Left lung (tissue), 4 donors: ENCODE measurements at regions not wholly inside any gene's neighbourhood (a gene's known extent, or its start where the extent isn't known, plus 50 kb on each side); places are given as distances from the start of the nearest gene placed in this dataset.

Experiments
- ATAC-seq: fragments of 200-7000 bp; cut with Tn5 transposase; one replicate; pipeline ENCODE4 v1.9.1; 2020; ENCODE audit warnings: moderate library complexity
- DNase-seq, 4 donors: peaks; one replicate each; pipeline ENCODE4 v3.0.0-alpha.2; 2013 to 2020
- H3K27ac ChIP-seq, 2 donors: fragments of 200-600 bp; sonication (generic) in 1 of 2; one replicate each; pipeline versions ENCODE4 v1.5.0 to v1.8.0; 2020 to 2021
- H3K27me3 ChIP-seq, 2 donors: fragments of 200-600 bp; sonication (generic) in 1 of 2; one replicate each; pipeline versions ENCODE4 v1.5.0 to v1.8.0; 2020 to 2021
- H3K36me3 ChIP-seq, 2 donors: fragments of 200-600 bp; sonication (generic) in 1 of 2; one replicate each; pipeline versions ENCODE4 v1.5.0 to v1.8.0; 2020 to 2021
- H3K4me1 ChIP-seq, 2 donors: fragments of 200-600 bp; one replicate each; pipeline ENCODE4 v1.8.0; 2021
- H3K4me3 ChIP-seq, 2 donors: fragments of 200-600 bp; sonication (generic) in 1 of 2; one replicate each; pipeline versions ENCODE4 v1.5.0 to v1.8.0; 2020 to 2021; ENCODE audit warnings: mild to moderate bottlenecking in 1 of 2
- H3K9me3 ChIP-seq, 2 donors: fragments of 200-600 bp; sonication (generic) in 1 of 2; one replicate each; pipeline versions ENCODE4 v1.5.0 to v1.8.0; 2020 to 2021
- CTCF ChIP-seq, 2 donors: fragments of 200-600 bp; sonication (generic) in 1 of 2; IDR thresholded peaks; one replicate each; pipeline versions ENCODE4 v1.5.0 to v1.8.0; 2021; ENCODE audit warnings: antibody characterized with exemption in 2 of 2
- intact Hi-C, 2 donors: fragments of 100-400 bp; cut with DNase I; formaldehyde crosslinking; loops; one replicate each; pipeline versions ENCODE4 v1.11.2 to v1.14.2; 2022
- donor health status: DM: no; HTN: yes; CAD: no.
- donor health status: DM: no; HTN: no; CAD: no.

- no peak for TF ChIP-seq CTCF (IDR thresholded peaks at IDR 0.05)
- Histone ChIP-seq H3K36me3 (no peaks in the 10 kb centered on the region), H3K9me3 (no peaks in the 10 kb centered on the region), H3K4me3 (no peak overlapping the region), H3K27me3 (no peaks in the 10 kb centered on the region), H3K27ac (no peak overlapping the region), H3K4me1 (no peaks in the 10 kb centered on the region)
- intact Hi-C loops, result no loop called here
- no peak for ATAC-seq
- no peak for DNase-seq
These were observed 138.0 kb downstream of the HAUS1 start for GRCh38 chr18:46242183-46242582.

- H3K27me3 ChIP-seq, result no peaks in the 10 kb centered on the region
- intact Hi-C loops, result no loop called here
- no peak for DNase-seq
- no peak overlapping the region for H3K4me3 ChIP-seq
- H3K9me3 ChIP-seq, result no peaks in the 10 kb centered on the region
- no peak for TF ChIP-seq CTCF (IDR thresholded peaks at IDR 0.05)
- ATAC-seq, result no peak
- H3K36me3 ChIP-seq, result no peaks in the 10 kb centered on the region
- H3K27ac ChIP-seq, result no peak overlapping the region
- no peaks in the 10 kb centered on the region for H3K4me1 ChIP-seq
These were observed 138.9 kb downstream of the HAUS1 start for GRCh38 chr18:46243095-46243494.

GRCh38 chr18:46243673-46244072 lies 139.5 kb downstream of the HAUS1 start:
- H3K36me3 ChIP-seq, result no peaks in the 10 kb centered on the region
- no peak for ATAC-seq
- no peak for TF ChIP-seq CTCF (IDR thresholded peaks at IDR 0.05)
- no peaks in the 10 kb centered on the region for H3K9me3 ChIP-seq
- H3K4me3 ChIP-seq, result no peak overlapping the region
- no peaks in the 10 kb centered on the region for H3K4me1 ChIP-seq
- H3K27ac ChIP-seq, result no peak overlapping the region
- intact Hi-C loops, result no loop called here
- H3K27me3 ChIP-seq, result no peaks in the 10 kb centered on the region
- no peak for DNase-seq

GRCh38 chr18:46246101-46246500 lies 141.9 kb downstream of the HAUS1 start:
- Histone ChIP-seq H3K4me1 (peaks cover 12 to 23% of the 10 kb centered on the region in 2 donors), H3K36me3 (no peaks in the 10 kb centered on the region), H3K9me3 (no peaks in the 10 kb centered on the region), H3K27me3 (no peaks in the 10 kb centered on the region), H3K27ac (no peak overlapping the region), H3K4me3 (no peak overlapping the region)
- intact Hi-C loops, result no loop called here
- DNase-seq, result no peak
- no peak for TF ChIP-seq CTCF (IDR thresholded peaks at IDR 0.05)
- no peak for ATAC-seq

- no peak overlapping the region for H3K27ac ChIP-seq
- H3K9me3 ChIP-seq, result no peaks in the 10 kb centered on the region
- H3K4me1 ChIP-seq, result peaks cover 12 to 34% of the 10 kb centered on the region in 2 donors
- intact Hi-C loops, result no loop called here
- ATAC-seq (no peak), DNase-seq (no peak)
- H3K36me3 ChIP-seq, result no peaks in the 10 kb centered on the region
- no peak overlapping the region for H3K4me3 ChIP-seq
- no peaks in the 10 kb centered on the region for H3K27me3 ChIP-seq
- no peak for TF ChIP-seq CTCF (IDR thresholded peaks at IDR 0.05)
These were observed 143.8 kb downstream of the HAUS1 start for GRCh38 chr18:46247942-46248341.
